GM23338 (cell line): ENCODE measurements at regions not wholly inside any gene's neighbourhood (a gene's known extent, or its start where the extent isn't known, plus 50 kb on each side); places are given as distances from the start of the nearest gene placed in this dataset.

Experiments used
- ATAC-seq: fragments of 200-7000 bp; cut with Tn5 transposase; 3 replicates; pipeline ENCODE4 v1.9.1; 2020
- DNase-seq: peaks from one replicate; pipeline ENCODE4 v3.0.0-alpha.2; 2015; ENCODE audit warnings: low spot score
- H2AFZ ChIP-seq: fragments of 200-600 bp; sonication (generic); 2 replicates; pipeline ENCODE4 v1.8.0; 2016; ENCODE audit warnings: antibody characterized with exemption, mild to moderate bottlenecking, moderate library complexity
- H3F3A ChIP-seq: fragments of 200-600 bp; sonication (generic); replicated peaks from 2 replicates; pipeline ENCODE4 v1.8.0; 2017; ENCODE audit warnings: antibody characterized with exemption, mixed run types, low read depth
- H3K27ac ChIP-seq: fragments of 200-600 bp; sonication (generic); 2 replicates; pipeline ENCODE4 v1.6.1; 2016; ENCODE audit warnings: low read depth
- H3K27me3 ChIP-seq: fragments of 200-600 bp; sonication (generic); 2 replicates; pipeline ENCODE4 v1.8.0; 2016; ENCODE audit warnings: mild to moderate bottlenecking, mixed run types, moderate library complexity; ENCODE audit not compliant: insufficient read depth
- H3K36me3 ChIP-seq: fragments of 200-600 bp; sonication (generic); 2 replicates; pipeline ENCODE4 v1.8.0; 2016; ENCODE audit warnings: mild to moderate bottlenecking; ENCODE audit not compliant: insufficient read depth
- H3K4me1 ChIP-seq: fragments of 200-600 bp; sonication (generic); 2 replicates; pipeline ENCODE4 v1.8.0; 2016; ENCODE audit warnings: mild to moderate bottlenecking, moderate library complexity; ENCODE audit not compliant: insufficient read depth
- H3K4me2 ChIP-seq: fragments of 200-600 bp; sonication (generic); 2 replicates; pipeline ENCODE4 v1.7.1; 2017; ENCODE audit warnings: mixed run types
- H3K4me3 ChIP-seq: fragments of 200-600 bp; sonication (generic); 2 replicates; pipeline ENCODE4 v1.6.1; 2016; ENCODE audit warnings: mixed run types
- H3K79me2 ChIP-seq: fragments of 200-600 bp; sonication (generic); replicated peaks from 2 replicates; pipeline ENCODE4 v1.8.0; 2017; ENCODE audit warnings: mild to moderate bottlenecking; ENCODE audit not compliant: insufficient read depth
- H3K9me2 ChIP-seq: fragments of 200-600 bp; sonication (generic); 2 replicates; pipeline ENCODE4 v1.8.0; 2017; ENCODE audit not compliant: insufficient read depth
- H4K20me1 ChIP-seq: fragments of 200-600 bp; sonication (generic); replicated peaks from 2 replicates; pipeline ENCODE4 v1.8.0; 2017; ENCODE audit warnings: mild to moderate bottlenecking; ENCODE audit not compliant: insufficient read depth
- H3K27ac Mint-ChIP-seq: 2 replicates; pipeline ENCODE4 v1.8.0; 2020; ENCODE audit warnings: inconsistent platforms, mild to moderate bottlenecking, moderate library complexity, mixed read lengths
- H3K27me3 Mint-ChIP-seq: 3 replicates; pipeline ENCODE4 v1.8.0; 2022; ENCODE audit warnings: low read depth, mild to moderate bottlenecking, moderate library complexity, mixed read lengths, inconsistent platforms; ENCODE audit not compliant: insufficient read depth, poor library complexity
- H3K36me3 Mint-ChIP-seq: 3 replicates; pipeline ENCODE4 v1.8.0; 2021; ENCODE audit warnings: low read depth, mild to moderate bottlenecking, inconsistent platforms, moderate library complexity, mixed read lengths
- H3K4me1 Mint-ChIP-seq: 3 replicates; pipeline ENCODE4 v1.8.0; 2020; ENCODE audit warnings: mild to moderate bottlenecking, inconsistent platforms, mixed read lengths
- H3K4me3 Mint-ChIP-seq: 3 replicates; pipeline ENCODE4 v1.8.0; 2021; ENCODE audit warnings: moderate library complexity, mild to moderate bottlenecking, inconsistent platforms, mixed read lengths
- H3K9me3 Mint-ChIP-seq: 3 replicates; pipeline ENCODE4 v1.8.0; 2020; ENCODE audit warnings: moderate library complexity, mild to moderate bottlenecking, inconsistent platforms, mixed read lengths
- EZH2 ChIP-seq: fragments of 200-600 bp; sonication (generic); IDR thresholded peaks from one replicate; pipeline ENCODE4 v1.8.0; 2017; ENCODE audit warnings: antibody characterized with exemption, mild to moderate bottlenecking, low read depth; ENCODE audit not compliant: unreplicated experiment
- JUNB ChIP-seq: IDR thresholded peaks from one replicate; pipeline ENCODE4 v1.6.1; 2016; ENCODE audit warnings: antibody characterized with exemption; ENCODE audit not compliant: unreplicated experiment
- NANOG ChIP-seq: IDR thresholded peaks from 2 replicates; pipeline ENCODE4 v1.6.1; 2016; ENCODE audit warnings: antibody characterized with exemption, borderline replicate concordance
- POLR2AphosphoS5 ChIP-seq: IDR thresholded peaks from 2 replicates; pipeline ENCODE4 v1.6.1; 2016; ENCODE audit warnings: antibody characterized with exemption, low read depth
- STAT1 ChIP-seq: IDR thresholded peaks from one replicate; pipeline ENCODE4 v1.6.1; 2016; ENCODE audit warnings: antibody characterized with exemption; ENCODE audit not compliant: unreplicated experiment
- ZNF331 ChIP-seq: fragments of 250-450 bp; sonication (Bioruptor Pico); IDR thresholded peaks from 2 replicates; pipeline ENCODE4 v1.5.0; 2020; ENCODE audit warnings: low read depth, mild to moderate bottlenecking, moderate library complexity
- TF ChIP-seq, protein P1 (sequence below), 2 experiments: fragments of 200-600 bp in 1 of 2; sonication (generic) in 1 of 2; conservative IDR thresholded peaks; 2 replicates each; pipeline versions ENCODE4 v1.5.1 to v1.6.1; 2016 to 2017; ENCODE audit warnings: antibody characterized with exemption in 2 of 2, low read depth in 2 of 2, mild to moderate bottlenecking in 2 of 2, moderate library complexity in 1 of 2
- TF ChIP-seq, protein P2 (sequence below): IDR thresholded peaks from 2 replicates; pipeline ENCODE4 v1.6.1; 2016; ENCODE audit warnings: antibody characterized with exemption
- TF ChIP-seq, protein P3 (sequence below): fragments of 250-450 bp; sonication (Bioruptor Pico); IDR thresholded peaks from 2 replicates; pipeline ENCODE4 v1.5.0; 2020; ENCODE audit warnings: mild to moderate bottlenecking, moderate library complexity

DNA sequence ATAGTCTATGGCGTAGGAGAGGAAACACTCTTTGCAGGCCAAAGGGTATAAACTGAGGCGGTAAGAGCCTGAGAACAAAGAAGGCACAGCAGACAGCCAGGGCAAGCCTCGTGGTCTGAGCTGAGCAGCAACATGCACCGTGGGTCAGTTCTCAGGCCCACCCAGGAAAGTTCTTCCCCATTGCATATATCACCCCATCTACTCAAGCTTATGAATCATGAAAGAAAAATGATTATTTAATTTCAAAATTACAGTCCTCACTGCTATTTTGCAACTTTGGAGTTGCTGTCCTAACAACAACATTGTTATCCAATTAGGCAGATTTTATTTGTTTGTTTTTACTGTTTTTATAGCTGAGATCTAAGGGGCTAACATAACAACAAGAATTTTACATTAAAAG lies 54.7 kb upstream of the RIOK3 start:
- Histone ChIP-seq H4K20me1 (no peaks in the 10 kb centered on the region), H3K36me3 (no peaks in the 10 kb centered on the region), H3K79me2 (no peaks in the 10 kb centered on the region), H3K4me3 (no peak overlapping the region), H3K4me1 (peaks cover 15% of the 10 kb centered on the region), H3K4me2 (no peak overlapping the region), H3K27ac (no peak overlapping the region), H3F3A (no peaks in the 10 kb centered on the region), H3K9me2 (peaks cover 9% of the 10 kb centered on the region; the same call in 1 of the 2 replicates), H3K27me3 (no peaks in the 10 kb centered on the region), H2AFZ (no peak overlapping the region)
- ATAC-seq (no peak), DNase-seq (no peak)
- H3K4me1 Mint-ChIP-seq: peaks cover 27% of the 10 kb centered on the region
- TF ChIP-seq, protein P1, sequence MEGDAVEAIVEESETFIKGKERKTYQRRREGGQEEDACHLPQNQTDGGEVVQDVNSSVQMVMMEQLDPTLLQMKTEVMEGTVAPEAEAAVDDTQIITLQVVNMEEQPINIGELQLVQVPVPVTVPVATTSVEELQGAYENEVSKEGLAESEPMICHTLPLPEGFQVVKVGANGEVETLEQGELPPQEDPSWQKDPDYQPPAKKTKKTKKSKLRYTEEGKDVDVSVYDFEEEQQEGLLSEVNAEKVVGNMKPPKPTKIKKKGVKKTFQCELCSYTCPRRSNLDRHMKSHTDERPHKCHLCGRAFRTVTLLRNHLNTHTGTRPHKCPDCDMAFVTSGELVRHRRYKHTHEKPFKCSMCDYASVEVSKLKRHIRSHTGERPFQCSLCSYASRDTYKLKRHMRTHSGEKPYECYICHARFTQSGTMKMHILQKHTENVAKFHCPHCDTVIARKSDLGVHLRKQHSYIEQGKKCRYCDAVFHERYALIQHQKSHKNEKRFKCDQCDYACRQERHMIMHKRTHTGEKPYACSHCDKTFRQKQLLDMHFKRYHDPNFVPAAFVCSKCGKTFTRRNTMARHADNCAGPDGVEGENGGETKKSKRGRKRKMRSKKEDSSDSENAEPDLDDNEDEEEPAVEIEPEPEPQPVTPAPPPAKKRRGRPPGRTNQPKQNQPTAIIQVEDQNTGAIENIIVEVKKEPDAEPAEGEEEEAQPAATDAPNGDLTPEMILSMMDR (conservative IDR thresholded peaks at IDR 0.05; ENCODE audit: low read depth in 2 of 2): no peak
- TF ChIP-seq, protein P2, sequence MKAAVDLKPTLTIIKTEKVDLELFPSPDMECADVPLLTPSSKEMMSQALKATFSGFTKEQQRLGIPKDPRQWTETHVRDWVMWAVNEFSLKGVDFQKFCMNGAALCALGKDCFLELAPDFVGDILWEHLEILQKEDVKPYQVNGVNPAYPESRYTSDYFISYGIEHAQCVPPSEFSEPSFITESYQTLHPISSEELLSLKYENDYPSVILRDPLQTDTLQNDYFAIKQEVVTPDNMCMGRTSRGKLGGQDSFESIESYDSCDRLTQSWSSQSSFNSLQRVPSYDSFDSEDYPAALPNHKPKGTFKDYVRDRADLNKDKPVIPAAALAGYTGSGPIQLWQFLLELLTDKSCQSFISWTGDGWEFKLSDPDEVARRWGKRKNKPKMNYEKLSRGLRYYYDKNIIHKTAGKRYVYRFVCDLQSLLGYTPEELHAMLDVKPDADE: no peak
- TF ChIP-seq NANOG (no peak), POLR2AphosphoS5 (no peak), ZNF331 (CRISPR knock-in tag) (no peak), EZH2 (no peak), JUNB (no peak), STAT1 (no peak)
- TF ChIP-seq, protein P3, sequence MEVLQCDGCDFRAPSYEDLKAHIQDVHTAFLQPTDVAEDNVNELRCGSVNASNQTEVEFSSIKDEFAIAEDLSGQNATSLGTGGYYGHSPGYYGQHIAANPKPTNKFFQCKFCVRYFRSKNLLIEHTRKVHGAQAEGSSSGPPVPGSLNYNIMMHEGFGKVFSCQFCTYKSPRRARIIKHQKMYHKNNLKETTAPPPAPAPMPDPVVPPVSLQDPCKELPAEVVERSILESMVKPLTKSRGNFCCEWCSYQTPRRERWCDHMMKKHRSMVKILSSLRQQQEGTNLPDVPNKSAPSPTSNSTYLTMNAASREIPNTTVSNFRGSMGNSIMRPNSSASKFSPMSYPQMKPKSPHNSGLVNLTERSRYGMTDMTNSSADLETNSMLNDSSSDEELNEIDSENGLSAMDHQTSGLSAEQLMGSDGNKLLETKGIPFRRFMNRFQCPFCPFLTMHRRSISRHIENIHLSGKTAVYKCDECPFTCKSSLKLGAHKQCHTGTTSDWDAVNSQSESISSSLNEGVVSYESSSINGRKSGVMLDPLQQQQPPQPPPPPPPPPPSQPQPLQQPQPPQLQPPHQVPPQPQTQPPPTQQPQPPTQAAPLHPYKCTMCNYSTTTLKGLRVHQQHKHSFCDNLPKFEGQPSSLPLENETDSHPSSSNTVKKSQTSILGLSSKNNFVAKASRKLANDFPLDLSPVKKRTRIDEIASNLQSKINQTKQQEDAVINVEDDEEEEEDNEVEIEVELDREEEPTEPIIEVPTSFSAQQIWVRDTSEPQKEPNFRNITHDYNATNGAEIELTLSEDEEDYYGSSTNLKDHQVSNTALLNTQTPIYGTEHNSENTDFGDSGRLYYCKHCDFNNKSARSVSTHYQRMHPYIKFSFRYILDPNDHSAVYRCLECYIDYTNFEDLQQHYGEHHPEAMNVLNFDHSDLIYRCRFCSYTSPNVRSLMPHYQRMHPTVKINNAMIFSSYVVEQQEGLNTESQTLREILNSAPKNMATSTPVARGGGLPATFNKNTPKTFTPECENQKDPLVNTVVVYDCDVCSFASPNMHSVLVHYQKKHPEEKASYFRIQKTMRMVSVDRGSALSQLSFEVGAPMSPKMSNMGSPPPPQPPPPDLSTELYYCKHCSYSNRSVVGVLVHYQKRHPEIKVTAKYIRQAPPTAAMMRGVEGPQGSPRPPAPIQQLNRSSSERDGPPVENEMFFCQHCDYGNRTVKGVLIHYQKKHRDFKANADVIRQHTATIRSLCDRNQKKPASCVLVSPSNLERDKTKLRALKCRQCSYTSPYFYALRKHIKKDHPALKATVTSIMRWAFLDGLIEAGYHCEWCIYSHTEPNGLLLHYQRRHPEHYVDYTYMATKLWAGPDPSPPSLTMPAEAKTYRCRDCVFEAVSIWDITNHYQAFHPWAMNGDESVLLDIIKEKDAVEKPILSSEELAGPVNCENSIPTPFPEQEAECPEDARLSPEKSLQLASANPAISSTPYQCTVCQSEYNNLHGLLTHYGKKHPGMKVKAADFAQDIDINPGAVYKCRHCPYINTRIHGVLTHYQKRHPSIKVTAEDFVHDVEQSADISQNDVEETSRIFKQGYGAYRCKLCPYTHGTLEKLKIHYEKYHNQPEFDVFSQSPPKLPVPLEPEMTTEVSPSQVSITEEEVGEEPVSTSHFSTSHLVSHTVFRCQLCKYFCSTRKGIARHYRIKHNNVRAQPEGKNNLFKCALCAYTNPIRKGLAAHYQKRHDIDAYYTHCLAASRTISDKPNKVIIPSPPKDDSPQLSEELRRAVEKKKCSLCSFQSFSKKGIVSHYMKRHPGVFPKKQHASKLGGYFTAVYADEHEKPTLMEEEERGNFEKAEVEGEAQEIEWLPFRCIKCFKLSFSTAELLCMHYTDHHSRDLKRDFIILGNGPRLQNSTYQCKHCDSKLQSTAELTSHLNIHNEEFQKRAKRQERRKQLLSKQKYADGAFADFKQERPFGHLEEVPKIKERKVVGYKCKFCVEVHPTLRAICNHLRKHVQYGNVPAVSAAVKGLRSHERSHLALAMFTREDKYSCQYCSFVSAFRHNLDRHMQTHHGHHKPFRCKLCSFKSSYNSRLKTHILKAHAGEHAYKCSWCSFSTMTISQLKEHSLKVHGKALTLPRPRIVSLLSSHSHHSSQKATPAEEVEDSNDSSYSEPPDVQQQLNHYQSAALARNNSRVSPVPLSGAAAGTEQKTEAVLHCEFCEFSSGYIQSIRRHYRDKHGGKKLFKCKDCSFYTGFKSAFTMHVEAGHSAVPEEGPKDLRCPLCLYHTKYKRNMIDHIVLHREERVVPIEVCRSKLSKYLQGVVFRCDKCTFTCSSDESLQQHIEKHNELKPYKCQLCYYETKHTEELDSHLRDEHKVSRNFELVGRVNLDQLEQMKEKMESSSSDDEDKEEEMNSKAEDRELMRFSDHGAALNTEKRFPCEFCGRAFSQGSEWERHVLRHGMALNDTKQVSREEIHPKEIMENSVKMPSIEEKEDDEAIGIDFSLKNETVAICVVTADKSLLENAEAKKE (CRISPR knock-in tag): no peak
- peaks cover 8% of the 10 kb centered on the region; the same call in 2 of the 3 replicates for H3K36me3 Mint-ChIP-seq
- H3K9me3 Mint-ChIP-seq: no peaks in the 10 kb centered on the region
- H3K27me3 Mint-ChIP-seq: no peaks in the 10 kb centered on the region
- no peak overlapping the region for H3K27ac Mint-ChIP-seq
- no peak overlapping the region for H3K4me3 Mint-ChIP-seq
